ENCODE measurements at regions not wholly inside any gene's neighbourhood (a gene's known extent, or its start where the extent isn't known, plus 50 kb on each side); places are given as distances from the start of the nearest gene placed in this dataset.

DNA sequence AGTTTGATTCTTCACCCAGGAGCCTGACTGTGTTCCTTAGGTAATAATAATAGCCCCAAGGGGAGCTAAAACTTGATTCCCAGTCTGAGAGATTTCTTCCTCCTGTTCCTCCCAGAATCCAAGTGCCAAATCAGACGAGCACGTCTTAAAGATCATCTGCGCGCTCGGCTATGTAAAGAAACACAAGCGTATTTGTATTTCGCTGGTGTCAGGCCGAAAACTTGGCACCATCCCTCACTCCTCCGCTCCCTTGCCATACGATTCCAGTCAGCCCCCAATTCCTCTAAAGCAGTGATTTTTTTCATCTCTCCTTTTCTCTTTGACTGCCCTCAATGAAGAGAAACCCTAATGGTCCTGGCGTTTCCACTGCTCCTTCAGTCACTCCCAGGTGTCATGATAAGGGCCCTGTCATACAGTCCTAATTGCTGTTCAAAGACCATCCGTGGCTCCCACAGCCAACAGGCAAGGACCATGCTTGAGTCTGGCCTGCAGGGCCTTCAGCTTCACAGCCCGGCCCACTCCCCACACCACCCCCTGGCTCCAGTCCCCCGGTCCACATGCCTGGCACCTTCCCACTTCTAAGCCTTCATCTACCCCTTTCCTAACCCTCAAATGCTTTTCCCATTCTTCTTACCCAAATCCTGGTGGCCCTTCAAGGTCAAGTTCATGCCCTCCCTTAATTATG, 130.8 kb upstream of the ID2 start:
- H4K20me1 ChIP-seq (ENCODE audit: insufficient read depth, low read depth, low read length) = no peaks in the 10 kb centered on the region
- H3K4me1 ChIP-seq (ENCODE audit: low read length) = peaks cover 53% of the 10 kb centered on the region
- no peaks in the 10 kb centered on the region for H3K9me3 ChIP-seq (ENCODE audit: low read length)
- no peaks in the 10 kb centered on the region for H3K9me2 ChIP-seq (replicated peaks; ENCODE audit: insufficient read depth, low read length)
- no peaks in the 10 kb centered on the region for H3K79me2 ChIP-seq (ENCODE audit: low read length)
- peak overlapping the region; percentile 85 for H3K4me2 ChIP-seq (ENCODE audit: low read depth, low read length, poor library complexity, severe bottlenecking)
- DNase-seq = no peak
- H2AFZ ChIP-seq (ENCODE audit: low read length) = no peak overlapping the region
- peak overlapping the region; percentile 57; the same call in 1 of the 2 replicates for H3K4me3 ChIP-seq (ENCODE audit: low read length)
- H3K36me3 ChIP-seq (ENCODE audit: insufficient read depth, low read length) = no peaks in the 10 kb centered on the region
- H3K27ac ChIP-seq (ENCODE audit: low read length) = no peak overlapping the region; the same call in 1 of the 2 replicates
- no peaks in the 10 kb centered on the region for H3K27me3 ChIP-seq (ENCODE audit: low read length)
- 0 out of 2 replicates have a peak overlapping the region, but pooled peaks have one; percentile 49 for H3K9ac ChIP-seq (ENCODE audit: low read length)

DNA sequence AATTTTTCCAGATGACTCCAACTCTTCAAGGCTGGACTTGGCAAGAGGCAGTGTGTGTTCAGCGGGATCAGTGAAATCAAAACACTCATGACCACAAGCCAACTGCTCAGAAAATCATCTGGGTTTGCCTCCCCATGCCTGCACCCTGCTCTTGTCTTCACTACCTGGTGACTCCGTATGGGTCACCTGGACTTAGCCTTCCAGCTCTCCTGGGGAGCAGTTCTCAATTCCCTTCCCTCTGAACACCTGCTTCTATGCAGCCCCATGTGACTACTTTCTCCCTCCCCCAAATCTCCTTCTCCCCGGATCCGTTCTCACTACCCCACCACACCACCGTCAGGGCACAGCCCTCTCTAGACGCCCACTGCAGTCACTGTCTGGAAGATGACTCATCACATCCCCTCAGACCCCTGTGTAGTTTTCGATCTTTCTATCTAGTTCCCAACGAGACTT, 130.2 kb upstream of the ID2 start:
- H3K9me3 ChIP-seq (ENCODE audit: low read length) = no peaks in the 10 kb centered on the region
- H2AFZ ChIP-seq (ENCODE audit: low read length) = peak overlapping the region; percentile 95; the same call in 1 of the 2 replicates
- no peaks in the 10 kb centered on the region for H3K9me2 ChIP-seq (replicated peaks; ENCODE audit: insufficient read depth, low read length)
- no peak for DNase-seq
- H3K27me3 ChIP-seq (ENCODE audit: low read length) = no peaks in the 10 kb centered on the region
- no peaks in the 10 kb centered on the region for H3K36me3 ChIP-seq (ENCODE audit: insufficient read depth, low read length)
- H3K9ac ChIP-seq (ENCODE audit: low read length) = peak overlapping the region; percentile 49
- peaks cover 48% of the 10 kb centered on the region for H3K4me1 ChIP-seq (ENCODE audit: low read length)
- H3K4me2 ChIP-seq (ENCODE audit: low read depth, low read length, poor library complexity, severe bottlenecking) = peak overlapping the region; percentile 85
- H3K79me2 ChIP-seq (ENCODE audit: low read length) = no peaks in the 10 kb centered on the region
- no peaks in the 10 kb centered on the region for H4K20me1 ChIP-seq (ENCODE audit: insufficient read depth, low read depth, low read length)
- peak overlapping the region; percentile 75 for H3K27ac ChIP-seq (ENCODE audit: low read length)
- peak overlapping the region; percentile 57 for H3K4me3 ChIP-seq (ENCODE audit: low read length)

DNA sequence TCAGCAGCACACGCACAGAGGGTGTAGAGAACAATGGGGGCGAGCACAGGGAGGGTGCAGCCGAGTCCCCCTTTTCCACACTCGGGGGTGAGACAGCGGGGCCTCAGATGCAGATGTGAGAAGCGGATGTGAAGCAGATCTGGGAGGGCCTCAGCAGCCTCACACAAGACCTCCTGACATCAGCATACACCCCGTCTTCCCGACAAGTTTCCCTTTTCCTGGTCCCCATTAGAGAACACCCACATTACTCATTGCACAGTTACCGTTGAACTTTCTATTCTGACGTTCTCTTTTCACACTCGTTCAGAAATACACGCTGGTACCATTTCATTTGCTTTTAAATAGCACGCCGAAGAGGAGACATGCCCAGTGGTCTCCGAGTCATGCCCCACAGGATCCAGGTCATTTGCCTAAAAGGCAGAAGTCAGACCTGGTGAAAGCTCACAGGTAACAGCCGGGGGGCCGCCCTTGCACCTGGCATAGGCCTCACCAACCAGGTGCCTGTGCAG, 129.5 kb upstream of the ID2 start:
- Histone ChIP-seq H3K27ac (ENCODE audit: low read length) (peak overlapping the region; percentile 75), H3K36me3 (ENCODE audit: insufficient read depth, low read length) (no peaks in the 10 kb centered on the region), H3K9ac (ENCODE audit: low read length) (peak overlapping the region; percentile 49), H3K27me3 (ENCODE audit: low read length) (no peaks in the 10 kb centered on the region), H3K4me1 (ENCODE audit: low read length) (peaks cover 41% of the 10 kb centered on the region), H3K9me3 (ENCODE audit: low read length) (no peaks in the 10 kb centered on the region), H2AFZ (ENCODE audit: low read length) (peak overlapping the region; percentile 95), H4K20me1 (ENCODE audit: insufficient read depth, low read depth, low read length) (no peaks in the 10 kb centered on the region), H3K9me2 (replicated peaks; ENCODE audit: insufficient read depth, low read length) (no peaks in the 10 kb centered on the region), H3K4me2 (ENCODE audit: low read depth, low read length, poor library complexity, severe bottlenecking) (peak overlapping the region; percentile 85), H3K4me3 (ENCODE audit: low read length) (peak overlapping the region; percentile 57), H3K79me2 (ENCODE audit: low read length) (no peaks in the 10 kb centered on the region)
- DNase-seq = peak; percentile 78

DNA sequence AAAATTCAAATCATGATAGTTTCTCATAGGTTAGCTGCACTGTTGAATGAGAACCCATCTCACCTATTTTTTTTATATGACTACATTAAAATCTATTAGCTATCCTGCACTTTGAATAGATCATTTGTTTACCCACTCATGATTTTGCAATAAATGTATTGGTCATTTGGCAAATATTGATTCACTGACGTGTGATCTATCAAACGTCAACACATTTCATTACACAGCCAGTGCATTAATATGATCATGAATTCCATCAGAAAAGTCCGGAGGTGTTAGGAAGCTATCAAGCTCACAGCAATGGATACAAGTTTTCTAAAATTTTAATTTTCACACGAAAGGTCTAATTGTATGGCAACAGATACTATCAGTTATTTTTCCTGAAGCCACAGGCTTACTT, 128.2 kb upstream of the ID2 start:
- no peak overlapping the region for H3K27ac ChIP-seq (ENCODE audit: low read length)
- peaks cover 28% of the 10 kb centered on the region for H3K4me1 ChIP-seq (ENCODE audit: low read length)
- no peaks in the 10 kb centered on the region for H3K79me2 ChIP-seq (ENCODE audit: low read length)
- H4K20me1 ChIP-seq (ENCODE audit: insufficient read depth, low read depth, low read length) = no peaks in the 10 kb centered on the region
- no peaks in the 10 kb centered on the region for H3K9me2 ChIP-seq (replicated peaks; ENCODE audit: insufficient read depth, low read length)
- no peak overlapping the region for H2AFZ ChIP-seq (ENCODE audit: low read length)
- H3K36me3 ChIP-seq (ENCODE audit: insufficient read depth, low read length) = no peaks in the 10 kb centered on the region
- no peaks in the 10 kb centered on the region for H3K27me3 ChIP-seq (ENCODE audit: low read length)
- no peak overlapping the region for H3K4me3 ChIP-seq (ENCODE audit: low read length)
- no peak overlapping the region for H3K9ac ChIP-seq (ENCODE audit: low read length)
- H3K4me2 ChIP-seq (ENCODE audit: low read depth, low read length, poor library complexity, severe bottlenecking) = no peak overlapping the region
- no peaks in the 10 kb centered on the region for H3K9me3 ChIP-seq (ENCODE audit: low read length)
- no peak for DNase-seq

DNA sequence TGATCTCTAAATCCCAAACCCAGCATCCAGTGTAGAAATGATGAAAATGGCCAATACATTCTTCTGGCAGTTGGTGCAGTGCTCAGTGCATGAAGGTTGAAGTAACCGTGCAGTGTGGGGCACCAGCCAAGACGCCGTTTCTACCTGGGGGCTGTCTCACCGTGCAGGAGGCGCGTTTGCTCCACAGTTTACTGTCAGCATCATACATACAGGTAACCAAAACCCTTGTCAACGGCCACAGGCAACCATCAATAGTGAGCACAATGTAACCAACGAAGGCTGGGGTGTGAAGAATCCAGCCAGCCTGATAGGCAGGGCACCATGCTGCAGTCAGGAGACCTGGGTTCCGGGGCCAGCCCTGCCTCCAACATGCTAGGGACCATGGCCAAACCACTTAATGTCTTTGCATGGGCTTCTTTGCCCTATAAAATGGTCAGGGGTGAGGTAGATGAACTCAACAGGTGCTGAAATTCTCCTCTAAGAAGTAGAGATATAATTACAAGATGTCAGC, 127.5 kb upstream of the ID2 start:
- Histone ChIP-seq H3K27ac (ENCODE audit: low read length) (no peak overlapping the region), H3K4me3 (ENCODE audit: low read length) (no peak overlapping the region), H3K4me1 (ENCODE audit: low read length) (peaks cover 23% of the 10 kb centered on the region), H4K20me1 (ENCODE audit: insufficient read depth, low read depth, low read length) (no peaks in the 10 kb centered on the region), H3K4me2 (ENCODE audit: low read depth, low read length, poor library complexity, severe bottlenecking) (no peak overlapping the region), H3K79me2 (ENCODE audit: low read length) (no peaks in the 10 kb centered on the region), H3K9me2 (replicated peaks; ENCODE audit: insufficient read depth, low read length) (no peaks in the 10 kb centered on the region), H3K9me3 (ENCODE audit: low read length) (no peaks in the 10 kb centered on the region), H3K27me3 (ENCODE audit: low read length) (no peaks in the 10 kb centered on the region), H3K9ac (ENCODE audit: low read length) (no peak overlapping the region), H2AFZ (ENCODE audit: low read length) (no peak overlapping the region), H3K36me3 (ENCODE audit: insufficient read depth, low read length) (no peaks in the 10 kb centered on the region)
- no peak for DNase-seq

- DNase-seq = no peak
- Histone ChIP-seq H3K9ac (ENCODE audit: low read length) (no peak overlapping the region), H3K79me2 (ENCODE audit: low read length) (no peaks in the 10 kb centered on the region), H3K9me2 (replicated peaks; ENCODE audit: insufficient read depth, low read length) (no peaks in the 10 kb centered on the region), H3K36me3 (ENCODE audit: insufficient read depth, low read length) (no peaks in the 10 kb centered on the region), H4K20me1 (ENCODE audit: insufficient read depth, low read depth, low read length) (no peaks in the 10 kb centered on the region), H3K27me3 (ENCODE audit: low read length) (no peaks in the 10 kb centered on the region), H2AFZ (ENCODE audit: low read length) (no peak overlapping the region), H3K27ac (ENCODE audit: low read length) (no peak overlapping the region), H3K4me3 (ENCODE audit: low read length) (no peak overlapping the region), H3K4me2 (ENCODE audit: low read depth, low read length, poor library complexity, severe bottlenecking) (no peak overlapping the region), H3K9me3 (ENCODE audit: low read length) (no peaks in the 10 kb centered on the region), H3K4me1 (ENCODE audit: low read length) (peaks cover 23% of the 10 kb centered on the region)
Observed at GRCh38 chr2:8555543-8555942, 126.3 kb upstream of the ID2 start.

GRCh38 chr2:8558096-8558495, 123.8 kb upstream of the ID2 start:
- Histone ChIP-seq H3K4me2 (ENCODE audit: low read depth, low read length, poor library complexity, severe bottlenecking) (no peak overlapping the region), H3K4me1 (ENCODE audit: low read length) (peaks cover 3% of the 10 kb centered on the region)

GRCh38 chr2:8558956-8559355, 122.9 kb upstream of the ID2 start:
- Histone ChIP-seq H3K4me2 (ENCODE audit: low read depth, low read length, poor library complexity, severe bottlenecking) (no peak overlapping the region), H3K4me1 (ENCODE audit: low read length) (peaks cover under 1% of the 10 kb centered on the region; the same call in 1 of the 2 replicates), H3K4me3 (ENCODE audit: low read length) (no peak overlapping the region), H3K9me2 (replicated peaks; ENCODE audit: insufficient read depth, low read length) (no peaks in the 10 kb centered on the region), H3K36me3 (ENCODE audit: insufficient read depth, low read length) (no peaks in the 10 kb centered on the region), H3K9me3 (ENCODE audit: low read length) (peaks cover 3% of the 10 kb centered on the region; the same call in 1 of the 2 replicates), H3K79me2 (ENCODE audit: low read length) (no peaks in the 10 kb centered on the region), H2AFZ (ENCODE audit: low read length) (no peak overlapping the region), H4K20me1 (ENCODE audit: insufficient read depth, low read depth, low read length) (no peaks in the 10 kb centered on the region), H3K27me3 (ENCODE audit: low read length) (no peaks in the 10 kb centered on the region), H3K27ac (ENCODE audit: low read length) (no peak overlapping the region), H3K9ac (ENCODE audit: low read length) (no peak overlapping the region)
- no peak for DNase-seq

More at GRCh38 chr2:8558096-8558495, 123.8 kb upstream of the ID2 start:
- Histone ChIP-seq H3K79me2 (ENCODE audit: low read length) (no peaks in the 10 kb centered on the region), H3K27me3 (ENCODE audit: low read length) (no peaks in the 10 kb centered on the region), H2AFZ (ENCODE audit: low read length) (no peak overlapping the region), H4K20me1 (ENCODE audit: insufficient read depth, low read depth, low read length) (no peaks in the 10 kb centered on the region), H3K27ac (ENCODE audit: low read length) (no peak overlapping the region), H3K4me3 (ENCODE audit: low read length) (no peak overlapping the region), H3K9me2 (replicated peaks; ENCODE audit: insufficient read depth, low read length) (no peaks in the 10 kb centered on the region), H3K9ac (ENCODE audit: low read length) (no peak overlapping the region), H3K9me3 (ENCODE audit: low read length) (peaks cover 3% of the 10 kb centered on the region; the same call in 1 of the 2 replicates), H3K36me3 (ENCODE audit: insufficient read depth, low read length) (no peaks in the 10 kb centered on the region)
- no peak for DNase-seq

All from Karpas-422 (cell line).